ENCODE measurements at regions not wholly inside any gene's neighbourhood (a gene's known extent, or its start where the extent isn't known, plus 50 kb on each side); places are given as distances from the start of the nearest gene placed in this dataset.

DNA sequence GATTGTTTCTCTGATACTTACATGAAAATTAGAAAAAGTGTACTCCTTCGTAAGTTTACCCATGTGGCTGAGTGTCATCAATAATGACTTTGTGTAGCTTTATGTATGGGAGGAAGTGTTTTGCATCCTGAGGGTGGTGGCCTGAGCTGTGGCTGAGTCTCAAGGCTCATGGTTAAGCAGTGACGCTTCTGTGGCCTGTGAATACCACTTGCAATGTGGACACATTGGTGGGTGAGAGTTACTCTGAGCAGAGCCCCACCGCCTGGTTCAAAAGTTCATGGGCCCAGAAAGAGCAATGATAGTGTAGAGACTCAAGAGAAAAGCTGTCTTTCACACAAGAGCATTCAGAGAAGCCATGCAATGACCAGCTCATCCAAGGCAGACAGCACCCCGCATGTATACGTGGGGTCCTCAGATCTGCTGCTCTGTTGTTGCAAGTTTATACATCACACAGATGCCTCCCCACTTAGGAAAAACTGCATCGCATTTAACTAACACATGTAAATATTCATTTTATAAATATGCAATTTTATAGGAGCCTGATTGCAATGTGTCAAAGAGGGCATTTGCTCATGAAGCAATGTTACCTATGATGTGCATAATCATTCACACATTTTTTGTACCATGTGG is 55.1 kb upstream of the FRMD6 start:
- TF ChIP-seq, protein P1, sequence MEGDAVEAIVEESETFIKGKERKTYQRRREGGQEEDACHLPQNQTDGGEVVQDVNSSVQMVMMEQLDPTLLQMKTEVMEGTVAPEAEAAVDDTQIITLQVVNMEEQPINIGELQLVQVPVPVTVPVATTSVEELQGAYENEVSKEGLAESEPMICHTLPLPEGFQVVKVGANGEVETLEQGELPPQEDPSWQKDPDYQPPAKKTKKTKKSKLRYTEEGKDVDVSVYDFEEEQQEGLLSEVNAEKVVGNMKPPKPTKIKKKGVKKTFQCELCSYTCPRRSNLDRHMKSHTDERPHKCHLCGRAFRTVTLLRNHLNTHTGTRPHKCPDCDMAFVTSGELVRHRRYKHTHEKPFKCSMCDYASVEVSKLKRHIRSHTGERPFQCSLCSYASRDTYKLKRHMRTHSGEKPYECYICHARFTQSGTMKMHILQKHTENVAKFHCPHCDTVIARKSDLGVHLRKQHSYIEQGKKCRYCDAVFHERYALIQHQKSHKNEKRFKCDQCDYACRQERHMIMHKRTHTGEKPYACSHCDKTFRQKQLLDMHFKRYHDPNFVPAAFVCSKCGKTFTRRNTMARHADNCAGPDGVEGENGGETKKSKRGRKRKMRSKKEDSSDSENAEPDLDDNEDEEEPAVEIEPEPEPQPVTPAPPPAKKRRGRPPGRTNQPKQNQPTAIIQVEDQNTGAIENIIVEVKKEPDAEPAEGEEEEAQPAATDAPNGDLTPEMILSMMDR (IDR thresholded peaks at IDR 0.05 in 2 of 3, conservative IDR thresholded peaks at IDR 0.05 in 1 of 3; ENCODE audit: borderline replicate concordance in 1 of 3, insufficient read depth in 1 of 3, low read depth in 2 of 3, low read length in 2 of 3), result no peak
- TF ChIP-seq EZH2 (IDR thresholded peaks at IDR 0.05), result no peak
- no peak for TF ChIP-seq POLR2A (IDR thresholded peaks at IDR 0.05; ENCODE audit: borderline replicate concordance, extremely low read depth, insufficient read depth, insufficient read length)
- TF ChIP-seq YY1 (IDR thresholded peaks at IDR 0.05; ENCODE audit: extremely low read depth, insufficient replicate concordance, low read depth, low read length), result no peak
- TF ChIP-seq JUND (IDR thresholded peaks at IDR 0.05), result no peak
- TF ChIP-seq POLR2AphosphoS5 (IDR thresholded peaks at IDR 0.05; ENCODE audit: low read depth, low read length), result no peak
